Umbilical cord (tissue), 1 donor: ENCODE measurements at regions not wholly inside any gene's neighbourhood (a gene's known extent, or its start where the extent isn't known, plus 50 kb on each side); places are given as distances from the start of the nearest gene placed in this dataset.

ENCODE experiments used
- DNase-seq: peaks from one replicate; pipeline ENCODE4 v3.0.0-alpha.2; 2015; ENCODE audit warnings: low spot score

DNA sequence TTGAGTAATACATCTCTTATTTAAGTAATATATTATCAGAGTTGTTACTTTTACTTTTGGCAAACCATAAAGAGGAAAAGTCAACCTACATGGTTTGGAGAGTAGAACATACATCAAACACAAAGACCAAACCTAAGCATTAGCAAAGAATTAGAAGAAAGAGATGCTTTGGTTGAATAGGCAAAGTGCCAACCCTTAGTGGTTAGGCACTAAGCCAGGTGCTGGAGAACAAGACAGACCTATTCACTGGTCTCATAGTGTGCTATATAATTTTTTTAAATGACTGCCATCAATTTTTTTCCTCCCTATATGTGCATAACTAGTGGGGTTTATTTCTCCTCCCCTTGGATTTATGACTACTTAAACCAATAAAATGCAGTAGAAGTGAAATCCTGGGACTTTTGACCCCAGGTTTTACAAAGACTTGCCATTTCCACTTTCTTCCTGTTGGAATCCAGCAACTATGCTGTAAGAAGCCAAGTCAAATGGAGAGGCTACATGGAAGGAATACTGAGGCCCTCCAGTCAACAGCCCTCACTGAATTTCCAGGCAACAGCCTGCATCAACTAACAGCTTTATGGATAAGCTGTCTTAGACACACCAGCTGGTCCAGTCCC is 69.8 kb upstream of the HAO2 start:
- DNase-seq, result no peak

DNA sequence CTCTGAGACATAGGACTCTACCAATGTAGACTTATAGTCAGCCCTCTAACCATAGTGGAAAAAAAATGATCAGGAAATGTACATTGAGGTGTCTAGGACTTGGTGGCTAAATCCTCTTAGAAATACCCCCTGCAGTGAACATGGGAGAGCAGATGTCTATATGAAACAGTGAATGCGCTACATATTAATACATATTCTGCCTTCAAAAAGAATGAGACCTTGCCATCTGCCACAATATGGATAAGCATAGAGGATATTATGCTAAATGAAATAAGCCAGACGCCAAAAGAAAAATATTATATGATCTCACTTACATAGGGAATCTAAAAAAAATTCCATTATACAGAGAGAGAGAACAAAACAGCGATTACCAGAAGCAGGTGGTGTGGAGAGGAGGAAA is 66.6 kb upstream of the HAO2 start:
- DNase-seq, result no peak

DNA sequence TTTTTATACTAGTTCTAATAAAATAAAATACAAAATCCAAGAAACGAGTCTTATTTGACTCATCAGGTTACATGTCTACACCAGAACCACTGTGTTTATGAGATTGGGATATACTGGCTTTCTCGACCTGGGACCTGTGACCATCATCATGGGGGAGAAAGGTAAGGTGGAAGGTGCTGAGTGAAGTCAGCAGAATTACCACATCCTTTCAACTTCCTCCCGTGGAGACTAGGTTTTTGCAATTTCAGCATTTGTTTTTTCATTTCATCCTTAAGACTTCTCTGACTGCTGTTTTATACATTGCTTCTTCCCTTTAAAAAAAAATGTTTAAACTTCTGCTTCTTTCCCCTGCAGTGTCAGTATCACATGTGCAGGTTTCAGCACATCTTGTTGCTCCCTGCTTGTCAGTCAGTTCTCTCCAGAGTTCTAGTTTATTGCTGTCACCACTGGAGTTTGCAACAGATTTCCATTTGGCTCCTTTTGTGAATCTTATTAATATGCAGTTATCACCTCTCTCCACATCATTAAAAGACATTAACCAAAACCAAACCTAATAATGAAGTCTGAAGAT is 60.4 kb upstream of the HAO2 start:
- DNase-seq, result no peak

DNA sequence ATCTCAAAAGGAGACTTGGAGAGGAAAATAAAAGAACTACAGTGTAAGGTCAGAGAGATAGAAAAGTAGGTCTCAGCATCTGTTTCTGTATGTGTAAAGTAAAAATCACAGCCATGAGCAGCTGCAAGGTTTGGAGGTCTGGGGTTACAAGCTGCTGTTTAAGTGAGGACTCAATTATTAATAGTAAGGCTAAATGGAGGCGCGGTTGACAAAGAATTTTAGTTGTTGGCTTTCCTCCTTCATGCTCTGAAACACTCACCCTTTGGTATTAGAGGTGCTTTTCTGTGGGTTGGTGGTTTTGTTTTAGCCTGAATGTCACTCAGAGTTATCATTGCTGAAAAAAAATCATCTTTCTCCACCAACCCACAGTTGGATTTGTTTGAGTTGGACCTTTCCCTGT is 59.8 kb upstream of the HAO2 start:
- no peak for DNase-seq

DNA sequence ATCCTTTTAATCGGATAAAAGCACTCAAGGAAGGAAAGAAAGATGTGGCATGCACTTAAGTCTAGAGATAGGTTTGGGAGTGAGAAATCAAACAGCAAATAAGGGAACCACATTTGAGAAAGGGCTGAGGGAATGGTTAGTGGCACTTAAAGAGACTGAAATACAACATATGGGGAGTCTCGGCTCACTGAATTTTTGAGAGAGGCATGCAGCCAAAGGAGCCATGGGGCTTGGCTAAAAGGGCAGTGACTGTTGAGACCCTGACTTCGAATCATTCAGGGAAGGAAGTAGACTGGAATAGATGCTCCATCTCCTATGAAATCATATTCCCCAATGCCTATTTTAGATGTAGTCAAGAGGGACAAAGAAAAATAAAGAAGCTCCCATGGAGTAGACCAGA is 58.3 kb upstream of the HAO2 start:
- DNase-seq, result no peak

DNA sequence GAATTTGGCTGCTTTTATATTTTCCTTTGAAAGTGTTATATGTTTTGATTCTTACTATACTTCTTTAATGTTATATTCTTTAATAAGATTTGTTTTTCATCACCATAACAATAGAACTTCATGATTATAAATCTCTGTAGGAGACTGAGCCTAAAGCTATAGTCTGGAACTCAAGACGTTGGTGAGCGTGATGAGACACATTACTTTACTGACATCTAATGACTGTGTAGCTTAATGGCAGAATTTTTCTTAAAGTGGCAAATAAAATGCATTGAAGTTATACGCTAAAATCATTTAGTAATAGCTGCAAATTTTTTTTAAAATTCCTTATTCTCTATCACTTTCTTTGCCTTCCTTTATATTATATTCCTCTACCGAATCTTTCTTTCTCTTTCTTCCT is 56.1 kb upstream of the HAO2 start:
- DNase-seq, result no peak

DNA sequence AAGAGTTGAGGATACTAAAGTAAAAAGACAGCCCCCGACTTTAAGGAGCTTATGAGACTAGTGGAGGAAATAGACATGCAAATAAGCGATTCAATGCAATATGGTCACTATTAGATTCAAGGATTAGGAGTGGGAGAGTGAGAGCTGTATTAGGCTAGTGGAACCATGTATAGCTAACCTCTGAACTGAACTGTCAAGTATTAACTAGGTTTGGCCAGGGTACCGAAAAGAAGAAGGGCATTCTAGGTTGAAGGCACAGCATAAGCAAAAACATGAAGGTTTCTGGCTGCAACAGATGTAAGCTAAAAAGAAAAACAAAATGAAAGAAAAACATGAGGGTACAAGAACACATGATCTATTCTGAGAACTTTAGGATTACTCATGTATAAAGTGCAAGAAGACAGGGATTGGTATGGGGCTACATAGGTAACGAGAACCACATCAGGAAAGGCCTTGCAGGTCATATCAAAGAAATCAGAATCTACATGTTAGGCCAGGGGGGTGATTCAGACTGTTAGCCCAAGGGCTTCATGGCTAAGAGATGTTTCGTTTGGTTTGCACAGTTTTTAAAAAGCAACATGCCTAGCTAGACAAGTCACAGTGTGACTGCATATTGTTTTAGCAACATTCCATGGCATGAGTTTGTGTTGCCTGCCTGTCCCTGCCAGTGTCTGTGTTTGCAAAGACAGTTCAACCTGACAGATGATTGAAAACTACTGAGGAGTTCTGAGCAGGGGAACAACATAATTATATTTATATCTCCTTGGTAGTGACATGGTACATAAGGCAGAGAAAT is 54.4 kb upstream of the HAO2 start:
- no peak for DNase-seq

DNA sequence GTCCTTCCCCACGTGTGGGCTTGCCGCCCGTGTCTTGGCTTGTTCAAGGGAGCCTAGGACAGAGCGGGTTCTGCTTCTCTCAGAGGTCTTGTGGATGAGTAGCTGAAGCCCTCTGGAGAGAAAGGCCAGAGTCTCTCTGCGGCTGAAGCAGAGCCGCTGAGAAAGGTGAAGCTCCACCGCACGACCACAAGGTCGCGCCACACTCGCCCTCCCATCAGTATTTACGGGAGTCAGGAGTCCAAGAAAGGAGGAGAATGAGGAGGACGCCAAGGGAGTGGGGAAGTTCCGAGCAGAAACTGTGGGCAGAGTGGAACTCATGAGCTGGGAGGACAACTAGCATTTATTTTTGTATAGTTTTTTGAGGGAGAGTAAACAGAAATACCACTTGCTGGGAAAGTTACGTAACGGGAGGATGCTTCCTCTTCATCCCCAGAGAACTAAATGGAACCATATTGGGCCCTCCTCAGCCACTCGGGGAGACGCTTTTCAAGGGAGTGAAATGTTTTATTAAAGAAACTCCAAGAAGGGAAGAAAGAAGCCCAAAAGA is 51.6 kb upstream of the HAO2 start:
- DNase-seq, result no peak

DNA sequence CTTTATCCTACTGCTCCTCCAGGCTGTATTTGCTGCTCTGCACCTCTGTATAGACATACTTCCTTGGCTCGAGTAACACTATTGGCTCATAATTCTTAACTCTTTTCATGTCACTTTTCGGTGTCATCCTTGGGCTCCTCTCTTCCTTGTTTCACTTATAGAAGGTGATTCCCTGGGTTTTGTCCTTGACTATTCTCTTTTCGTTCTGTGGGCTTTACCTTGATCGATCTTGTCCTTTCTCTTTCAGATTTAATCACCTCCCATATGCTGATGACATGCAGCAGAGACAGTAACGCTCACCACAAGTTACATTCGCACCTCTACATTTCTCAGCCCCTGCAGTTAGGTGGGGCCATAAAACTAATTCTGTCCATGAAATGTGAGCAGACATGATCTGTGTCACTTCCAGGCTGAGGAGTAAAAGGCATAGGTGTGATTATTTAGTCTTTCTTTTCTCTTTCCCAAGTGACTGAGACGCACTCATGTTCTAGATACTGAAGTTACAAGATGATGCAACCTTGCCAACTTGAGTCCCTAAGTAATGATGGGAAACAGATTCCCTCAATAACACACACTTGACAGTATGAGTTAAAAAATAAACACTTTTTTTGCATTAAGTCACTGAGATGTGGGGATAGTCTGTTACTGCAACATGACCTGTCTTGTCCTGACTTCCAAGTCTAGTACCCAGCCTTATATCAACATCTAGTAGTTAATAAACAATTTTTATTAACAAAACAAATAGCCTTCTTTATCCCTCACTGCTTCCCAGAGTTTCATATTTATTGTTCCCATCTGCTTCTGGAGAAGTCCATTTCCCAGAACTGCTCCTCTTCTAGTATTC is 49.9 kb upstream of the HAO2 start:
- no peak for DNase-seq
